ENCODE measurements at regions not wholly inside any gene's neighbourhood (a gene's known extent, or its start where the extent isn't known, plus 50 kb on each side); places are given as distances from the start of the nearest gene placed in this dataset.
"Not testable (repeated sequence)": the region's sequence is repeated elsewhere in the genome, so short reads cannot be mapped to it uniquely, and the experiment has no call there.

GRCh38 chr4:103499094-103499493 lies 220.7 kb downstream of the TACR3 start:
- H3K27ac ChIP-seq (ENCODE audit: low read depth, low read length, severe bottlenecking) = no peak overlapping the region
- no peaks in the 10 kb centered on the region for H3K36me3 ChIP-seq (ENCODE audit: control insufficient read depth, insufficient read depth, low read length)
- no peak overlapping the region for H3K4me3 ChIP-seq (ENCODE audit: extremely low read depth, insufficient read depth, low read length, poor library complexity, severe bottlenecking)
- peaks cover 8% of the 10 kb centered on the region for H3K9me3 ChIP-seq (ENCODE audit: control insufficient read depth, low read length)
- 100% methylated on average over 2 of the region's 2 CpGs; no CpG with 5 or more reads in 1 of the 2 experiments for WGBS, 2 experiments (ENCODE audit: insufficient coverage in 2 of 2)
- peaks cover 14% of the 10 kb centered on the region for H3K4me1 ChIP-seq (ENCODE audit: control insufficient read depth, insufficient read depth, low read length, poor library complexity, severe bottlenecking)

DNA sequence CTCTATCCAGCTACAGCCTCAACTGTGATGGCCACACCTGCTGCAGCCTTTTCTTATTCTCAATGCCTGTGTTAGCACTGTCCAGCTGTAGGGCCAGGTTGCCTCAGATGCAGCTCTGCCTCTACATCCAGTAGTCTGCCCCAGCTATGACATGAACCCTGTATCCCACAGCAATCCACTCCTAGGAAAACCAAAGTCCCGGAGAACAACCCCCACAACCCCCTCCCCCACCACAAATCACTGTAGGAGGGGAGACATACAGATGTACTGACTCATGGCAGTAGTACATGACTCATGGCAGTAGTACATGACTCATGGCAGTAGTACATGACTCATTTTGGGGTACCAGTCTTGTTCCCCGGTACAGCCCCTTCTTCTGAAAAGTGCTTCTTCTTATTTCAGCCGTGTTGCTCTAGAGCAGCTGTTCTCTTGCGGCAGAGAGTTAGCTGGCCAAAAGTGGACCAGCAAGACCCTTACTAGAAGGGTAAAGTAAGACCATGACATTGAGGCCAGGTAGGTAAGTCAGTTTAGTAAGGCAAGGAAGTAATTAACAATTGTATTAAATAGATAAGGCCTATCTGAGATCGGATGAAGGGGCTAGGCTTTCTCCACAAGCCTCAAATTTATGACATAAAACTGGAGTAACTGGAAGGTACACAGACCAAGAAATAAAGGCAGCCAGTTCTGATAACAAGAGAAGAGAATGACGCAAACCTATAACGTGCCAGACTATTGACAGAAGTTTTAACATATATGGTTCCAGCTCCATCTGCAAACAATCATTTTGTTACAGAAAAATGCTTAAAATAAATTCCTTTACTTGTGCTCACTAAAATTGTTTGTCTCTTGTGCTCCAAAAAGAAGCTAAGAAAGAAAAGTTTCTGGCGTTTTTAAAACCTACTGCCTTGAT lies 221.4 kb downstream of the TACR3 start:
- no peak overlapping the region for H3K4me3 ChIP-seq (ENCODE audit: extremely low read depth, insufficient read depth, low read length, poor library complexity, severe bottlenecking)
- H3K4me1 ChIP-seq (ENCODE audit: control insufficient read depth, insufficient read depth, low read length, poor library complexity, severe bottlenecking) = peaks cover 14% of the 10 kb centered on the region
- no peaks in the 10 kb centered on the region for H3K36me3 ChIP-seq (ENCODE audit: control insufficient read depth, insufficient read depth, low read length)
- H3K27ac ChIP-seq (ENCODE audit: low read depth, low read length, severe bottlenecking) = peak overlapping the region; percentile 53
- WGBS, 2 experiments (ENCODE audit: insufficient coverage in 2 of 2) = 65 to 75% methylated on average over 5 to 8 of the region's 8 CpGs
- peaks cover 8% of the 10 kb centered on the region for H3K9me3 ChIP-seq (ENCODE audit: control insufficient read depth, low read length)

GRCh38 chr4:103497692-103498091 lies 222.1 kb downstream of the TACR3 start:
- 100% methylated on average over 1 of the region's 1 CpG; no CpG with 5 or more reads in 1 of the 2 experiments for WGBS, 2 experiments (ENCODE audit: insufficient coverage in 2 of 2)
- peaks cover 14% of the 10 kb centered on the region for H3K4me1 ChIP-seq (ENCODE audit: control insufficient read depth, insufficient read depth, low read length, poor library complexity, severe bottlenecking)
- H3K27ac ChIP-seq (ENCODE audit: low read depth, low read length, severe bottlenecking) = peak overlapping the region; percentile 53
- H3K9me3 ChIP-seq (ENCODE audit: control insufficient read depth, low read length) = peaks cover 8% of the 10 kb centered on the region
- no peak overlapping the region for H3K4me3 ChIP-seq (ENCODE audit: extremely low read depth, insufficient read depth, low read length, poor library complexity, severe bottlenecking)
- no peaks in the 10 kb centered on the region for H3K36me3 ChIP-seq (ENCODE audit: control insufficient read depth, insufficient read depth, low read length)

DNA sequence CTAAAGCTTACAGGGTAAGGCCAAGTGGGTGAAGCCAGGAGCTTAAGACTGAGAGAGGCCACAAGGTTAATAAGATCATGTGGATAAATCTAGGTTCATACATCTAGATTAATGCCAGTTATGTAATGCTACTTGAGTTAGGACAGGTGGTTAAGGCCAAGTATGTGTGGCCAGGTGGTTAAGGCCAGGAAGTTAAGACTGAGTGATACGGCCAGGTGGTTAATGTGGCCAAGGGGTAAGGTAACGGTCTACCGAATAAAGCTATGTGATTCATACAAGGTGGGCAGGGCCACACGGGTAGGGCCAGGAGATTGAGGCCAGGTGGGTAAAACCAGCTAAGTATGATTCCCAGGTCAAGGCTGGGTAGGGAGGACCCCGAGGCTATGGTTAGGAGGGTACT lies 223.0 kb downstream of the TACR3 start:
- H3K4me3 ChIP-seq (ENCODE audit: extremely low read depth, insufficient read depth, low read length, poor library complexity, severe bottlenecking) = no peak overlapping the region
- H3K27ac ChIP-seq (ENCODE audit: low read depth, low read length, severe bottlenecking) = no peak overlapping the region
- WGBS, 2 experiments (ENCODE audit: insufficient coverage in 2 of 2) = 91 to 93% methylated on average over 5 of the region's 5 CpGs
- peaks cover 8% of the 10 kb centered on the region for H3K9me3 ChIP-seq (ENCODE audit: control insufficient read depth, low read length)
- H3K4me1 ChIP-seq (ENCODE audit: control insufficient read depth, insufficient read depth, low read length, poor library complexity, severe bottlenecking) = peaks cover 14% of the 10 kb centered on the region
- H3K36me3 ChIP-seq (ENCODE audit: control insufficient read depth, insufficient read depth, low read length) = no peaks in the 10 kb centered on the region

GRCh38 chr4:103493450-103494159 lies 226.2 kb downstream of the TACR3 start:
- Histone ChIP-seq H3K27ac (ENCODE audit: low read depth, low read length, severe bottlenecking) (no peak overlapping the region), H3K4me1 (ENCODE audit: control insufficient read depth, insufficient read depth, low read length, poor library complexity, severe bottlenecking) (peaks cover 14% of the 10 kb centered on the region), H3K36me3 (ENCODE audit: control insufficient read depth, insufficient read depth, low read length) (no peaks in the 10 kb centered on the region), H3K9me3 (ENCODE audit: control insufficient read depth, low read length) (no peaks in the 10 kb centered on the region), H3K4me3 (ENCODE audit: extremely low read depth, insufficient read depth, low read length, poor library complexity, severe bottlenecking) (no peak overlapping the region)
- WGBS, 2 experiments (ENCODE audit: insufficient coverage in 2 of 2) = 91 to 100% methylated on average over 3 to 4 of the region's 4 CpGs

DNA sequence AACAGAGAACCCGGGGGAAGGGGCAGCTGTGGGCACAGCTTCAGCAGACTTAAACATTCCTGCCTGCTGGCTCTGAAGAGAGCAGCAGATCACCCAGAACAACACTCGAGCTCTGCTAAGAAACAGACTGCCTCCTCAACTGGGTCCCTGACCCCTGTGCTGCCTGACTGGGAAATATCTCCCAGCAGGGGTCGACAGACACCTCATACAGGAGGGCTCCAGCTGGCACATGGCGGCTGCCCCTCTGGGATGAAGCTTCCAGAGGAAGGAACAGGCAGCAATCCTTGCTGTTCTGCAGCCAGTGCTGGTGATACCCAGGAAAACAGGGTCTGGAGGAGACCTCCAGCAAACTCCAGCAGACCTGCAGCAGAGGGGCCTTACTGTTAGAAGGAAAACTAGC lies 234.5 kb downstream of the TACR3 start:
- WGBS, 2 experiments (ENCODE audit: insufficient coverage in 2 of 2) = 81 to 89% methylated on average over 4 of the region's 4 CpGs
- not testable (repeated sequence) for H3K4me3 ChIP-seq (ENCODE audit: extremely low read depth, insufficient read depth, low read length, poor library complexity, severe bottlenecking); H3K9me3 ChIP-seq (ENCODE audit: control insufficient read depth, low read length); H3K27ac ChIP-seq (ENCODE audit: low read depth, low read length, severe bottlenecking); H3K4me1 ChIP-seq (ENCODE audit: control insufficient read depth, insufficient read depth, low read length, poor library complexity, severe bottlenecking); H3K36me3 ChIP-seq (ENCODE audit: control insufficient read depth, insufficient read depth, low read length)

- Histone ChIP-seq H3K36me3 (ENCODE audit: control insufficient read depth, insufficient read depth, low read length) (no peaks in the 10 kb centered on the region), H3K4me3 (ENCODE audit: extremely low read depth, insufficient read depth, low read length, poor library complexity, severe bottlenecking) (no peak overlapping the region), H3K27ac (ENCODE audit: low read depth, low read length, severe bottlenecking) (no peak overlapping the region), H3K9me3 (ENCODE audit: control insufficient read depth, low read length) (no peaks in the 10 kb centered on the region), H3K4me1 (ENCODE audit: control insufficient read depth, insufficient read depth, low read length, poor library complexity, severe bottlenecking) (no peaks in the 10 kb centered on the region)
- 90 to 100% methylated on average over 1 to 2 of the region's 3 CpGs for WGBS, 2 experiments (ENCODE audit: insufficient coverage in 2 of 2)
Measured at GRCh38 chr4:103484521-103484920, 235.3 kb downstream of the TACR3 start.

- 67 to 82% methylated on average over 1 to 2 of the region's 2 CpGs for WGBS, 2 experiments (ENCODE audit: insufficient coverage in 2 of 2)
- no peaks in the 10 kb centered on the region for H3K4me1 ChIP-seq (ENCODE audit: control insufficient read depth, insufficient read depth, low read length, poor library complexity, severe bottlenecking)
- no peaks in the 10 kb centered on the region for H3K36me3 ChIP-seq (ENCODE audit: control insufficient read depth, insufficient read depth, low read length)
- no peak overlapping the region for H3K27ac ChIP-seq (ENCODE audit: low read depth, low read length, severe bottlenecking)
- no peak overlapping the region for H3K4me3 ChIP-seq (ENCODE audit: extremely low read depth, insufficient read depth, low read length, poor library complexity, severe bottlenecking)
- H3K9me3 ChIP-seq (ENCODE audit: control insufficient read depth, low read length) = no peaks in the 10 kb centered on the region
Measured at GRCh38 chr4:103482893-103483292, 236.9 kb downstream of the TACR3 start.

DNA sequence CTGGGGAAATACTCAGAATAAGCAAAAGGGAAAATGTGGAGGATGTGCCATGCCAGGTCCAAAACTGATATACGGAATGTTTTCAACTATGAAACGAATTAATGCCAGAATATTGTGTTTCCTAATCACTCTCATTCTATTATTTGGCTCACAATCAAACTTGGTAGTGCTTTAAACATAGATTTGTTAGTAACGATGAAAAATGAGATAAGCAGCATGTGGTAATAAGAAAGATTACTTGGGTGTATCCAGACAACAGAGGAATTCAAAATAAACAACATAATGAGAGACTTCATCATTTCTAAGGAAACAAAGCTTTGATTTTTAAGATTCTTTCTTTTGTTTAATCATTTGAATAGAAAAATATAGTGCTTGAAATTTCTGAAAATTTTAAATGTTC lies 237.3 kb downstream of the TACR3 start:
- WGBS, 2 experiments (ENCODE audit: insufficient coverage in 2 of 2) = 100% methylated on average over 1 of the region's 3 CpGs; no CpG with 5 or more reads in 1 of the 2 experiments
- H3K4me1 ChIP-seq (ENCODE audit: control insufficient read depth, insufficient read depth, low read length, poor library complexity, severe bottlenecking) = no peaks in the 10 kb centered on the region
- H3K36me3 ChIP-seq (ENCODE audit: control insufficient read depth, insufficient read depth, low read length) = no peaks in the 10 kb centered on the region
- no peak overlapping the region for H3K4me3 ChIP-seq (ENCODE audit: extremely low read depth, insufficient read depth, low read length, poor library complexity, severe bottlenecking)
- no peaks in the 10 kb centered on the region for H3K9me3 ChIP-seq (ENCODE audit: control insufficient read depth, low read length)
- H3K27ac ChIP-seq (ENCODE audit: low read depth, low read length, severe bottlenecking) = no peak overlapping the region

DNA sequence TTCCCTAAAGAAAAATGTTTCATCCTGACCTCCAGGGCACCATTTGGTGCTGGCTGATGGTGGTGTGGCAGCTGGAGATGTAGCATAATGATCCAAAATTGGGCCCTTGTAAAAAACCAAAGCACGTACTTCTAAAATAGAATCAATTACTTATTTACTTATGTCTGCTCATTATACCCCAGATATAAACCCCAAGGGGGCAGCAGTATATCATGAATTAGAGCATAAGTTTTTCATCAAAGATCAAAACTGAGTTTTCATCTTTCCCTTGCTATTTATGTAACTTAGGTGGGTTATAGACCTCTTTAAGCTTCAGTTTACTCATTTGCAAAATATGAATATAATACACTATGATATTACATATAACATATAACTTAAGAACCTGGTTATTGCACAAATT lies 241.1 kb downstream of the TACR3 start:
- Histone ChIP-seq H3K4me1 (ENCODE audit: control insufficient read depth, insufficient read depth, low read length, poor library complexity, severe bottlenecking) (no peaks in the 10 kb centered on the region), H3K9me3 (ENCODE audit: control insufficient read depth, low read length) (no peaks in the 10 kb centered on the region), H3K36me3 (ENCODE audit: control insufficient read depth, insufficient read depth, low read length) (no peaks in the 10 kb centered on the region), H3K27ac (ENCODE audit: low read depth, low read length, severe bottlenecking) (no peak overlapping the region), H3K4me3 (ENCODE audit: extremely low read depth, insufficient read depth, low read length, poor library complexity, severe bottlenecking) (no peak overlapping the region)
- no CpG with 5 or more reads among the region's 1 CpG for WGBS, 2 experiments (ENCODE audit: insufficient coverage in 2 of 2)

- no peaks in the 10 kb centered on the region for H3K4me1 ChIP-seq (ENCODE audit: control insufficient read depth, insufficient read depth, low read length, poor library complexity, severe bottlenecking)
- no peaks in the 10 kb centered on the region for H3K9me3 ChIP-seq (ENCODE audit: control insufficient read depth, low read length)
- WGBS, 2 experiments (ENCODE audit: insufficient coverage in 2 of 2) = no CpG with 5 or more reads among the region's 1 CpG
- no peak overlapping the region for H3K4me3 ChIP-seq (ENCODE audit: extremely low read depth, insufficient read depth, low read length, poor library complexity, severe bottlenecking)
- H3K27ac ChIP-seq (ENCODE audit: low read depth, low read length, severe bottlenecking) = no peak overlapping the region
- H3K36me3 ChIP-seq (ENCODE audit: control insufficient read depth, insufficient read depth, low read length) = no peaks in the 10 kb centered on the region
Measured at GRCh38 chr4:103478210-103478609, 241.6 kb downstream of the TACR3 start.
